ENCODE measurements at regions not wholly inside any gene's neighbourhood (a gene's known extent, or its start where the extent isn't known, plus 50 kb on each side); places are given as distances from the start of the nearest gene placed in this dataset.

GRCh38 chr5:38051711-38052511, 206.4 kb upstream of the EGFLAM start:
- ChIA-PET CTCF (no interaction called here), POLR2A (no interaction called here)
- H3K4me1 ChIP-seq (ENCODE audit: control insufficient read depth, insufficient read depth, low read length): no peaks in the 10 kb centered on the region
- no peak overlapping the region for H3K27ac ChIP-seq (ENCODE audit: extremely low read depth, low read depth, low read length)
- no peaks in the 10 kb centered on the region for H3K9me3 ChIP-seq (ENCODE audit: control insufficient read depth, insufficient read depth, low read depth, low read length)
- TF ChIP-seq ZBTB7A (tag by site-specific recombination; IDR thresholded peaks at IDR 0.05; ENCODE audit: low read depth) (no peak), ATF2 (tag by site-specific recombination; IDR thresholded peaks at IDR 0.05; ENCODE audit: low read depth) (peak; percentile 91), ZNF629 (tag by site-specific recombination; IDR thresholded peaks at IDR 0.05) (0 out of 2 replicates have a peak, but pooled peaks have one; percentile 19)
- no peak overlapping the region for H3K4me3 ChIP-seq (ENCODE audit: low read depth, low read length)
- no peaks in the 10 kb centered on the region for H3K36me3 ChIP-seq (ENCODE audit: control insufficient read depth in 2 of 2, insufficient read depth in 1 of 2, low read length in 2 of 2)

GRCh38 chr5:38048400-38048799, 208.6 kb upstream of the GDNF start:
- TF ChIP-seq ZSCAN4 (tag by site-specific recombination; IDR thresholded peaks at IDR 0.05) (peak; percentile 46; the same call in 1 of the 2 replicates), ZNF843 (tag by site-specific recombination; IDR thresholded peaks at IDR 0.05) (no peak)
- Histone ChIP-seq H3K27ac (ENCODE audit: extremely low read depth, low read depth, low read length) (no peak overlapping the region), H3K4me3 (ENCODE audit: low read depth, low read length) (no peak overlapping the region), H3K9me3 (ENCODE audit: control insufficient read depth, insufficient read depth, low read depth, low read length) (no peaks in the 10 kb centered on the region), H3K4me1 (ENCODE audit: control insufficient read depth, insufficient read depth, low read length) (no peaks in the 10 kb centered on the region), H3K36me3 (ENCODE audit: control insufficient read depth in 2 of 2, insufficient read depth in 1 of 2, low read length in 2 of 2) (no peaks in the 10 kb centered on the region)
- CTCF ChIA-PET: no interaction called here
- POLR2A ChIA-PET: interaction anchor here (0.6 kb wide), 1 partner anchor 363 kb away, joined by 4 read pairs; no protein-coding TSS in a partner anchor

- H3K27ac ChIP-seq (ENCODE audit: extremely low read depth, low read depth, low read length): no peak overlapping the region
- CTCF ChIA-PET: no interaction called here
- peak; percentile 28; the same call in 1 of the 2 replicates for TF ChIP-seq EGR2 (tag by site-specific recombination; IDR thresholded peaks at IDR 0.05; ENCODE audit: low read depth)
- no peak for TF ChIP-seq ZNF274 (IDR thresholded peaks at IDR 0.05; ENCODE audit: low read length)
- no peak for TF ChIP-seq ZNF274 (tag by site-specific recombination; IDR thresholded peaks at IDR 0.05; ENCODE audit: borderline replicate concordance)
- no peaks in the 10 kb centered on the region for H3K9me3 ChIP-seq (ENCODE audit: control insufficient read depth, insufficient read depth, low read depth, low read length)
- H3K4me3 ChIP-seq (ENCODE audit: low read depth, low read length): no peak overlapping the region
- POLR2A ChIA-PET: no interaction called here
- H3K4me1 ChIP-seq (ENCODE audit: control insufficient read depth, insufficient read depth, low read length): no peaks in the 10 kb centered on the region
- no peaks in the 10 kb centered on the region for H3K36me3 ChIP-seq (ENCODE audit: control insufficient read depth in 2 of 2, insufficient read depth in 1 of 2, low read length in 2 of 2)
These were observed 206.3 kb upstream of the GDNF start for GRCh38 chr5:38046103-38046502.

- ChIA-PET CTCF (no interaction called here), POLR2A (no interaction called here)
- Histone ChIP-seq H3K36me3 (ENCODE audit: control insufficient read depth in 2 of 2, insufficient read depth in 1 of 2, low read length in 2 of 2) (no peaks in the 10 kb centered on the region), H3K4me3 (ENCODE audit: low read depth, low read length) (no peak overlapping the region), H3K27ac (ENCODE audit: extremely low read depth, low read depth, low read length) (no peak overlapping the region), H3K4me1 (ENCODE audit: control insufficient read depth, insufficient read depth, low read length) (no peaks in the 10 kb centered on the region), H3K9me3 (ENCODE audit: control insufficient read depth, insufficient read depth, low read depth, low read length) (no peaks in the 10 kb centered on the region)
- no peak for TF ChIP-seq ZNF830 (tag by site-specific recombination; IDR thresholded peaks at IDR 0.05; ENCODE audit: low read depth)
- no peak for TF ChIP-seq BCL11B (tag by site-specific recombination; IDR thresholded peaks at IDR 0.05; ENCODE audit: low read depth)
- no peak for TF ChIP-seq HIC1 (tag by site-specific recombination; IDR thresholded peaks at IDR 0.05)
- TF ChIP-seq ZNF2 (tag by site-specific recombination; IDR thresholded peaks at IDR 0.05): no peak
- TF ChIP-seq ZNF530 (tag by site-specific recombination; IDR thresholded peaks at IDR 0.05; ENCODE audit: low read depth): no peak
- TF ChIP-seq MZF1 (tag by site-specific recombination; IDR thresholded peaks at IDR 0.05; ENCODE audit: borderline replicate concordance): no peak
- TF ChIP-seq PATZ1 (tag by site-specific recombination; IDR thresholded peaks at IDR 0.05): no peak
- no peak for TF ChIP-seq ZNF24 (tag by site-specific recombination; IDR thresholded peaks at IDR 0.05)
- no peak for TF ChIP-seq IKZF3 (tag by site-specific recombination; IDR thresholded peaks at IDR 0.05)
- no peak for TF ChIP-seq ZNF792 (tag by site-specific recombination; IDR thresholded peaks at IDR 0.05)
- no peak for TF ChIP-seq ZFP37 (tag by site-specific recombination; IDR thresholded peaks at IDR 0.05)
- TF ChIP-seq ZNF121 (tag by site-specific recombination; IDR thresholded peaks at IDR 0.05): no peak
- TF ChIP-seq HOXA7 (CRISPR knock-in tag; IDR thresholded peaks at IDR 0.05; ENCODE audit: borderline replicate concordance): no peak
- no peak for TF ChIP-seq ZNF416 (tag by site-specific recombination; IDR thresholded peaks at IDR 0.05)
These were observed 205.6 kb upstream of the GDNF start for GRCh38 chr5:38045446-38045845.

All from HEK293 (cell line).